ENCODE measurements at regions not wholly inside any gene's neighbourhood (a gene's known extent, or its start where the extent isn't known, plus 50 kb on each side); places are given as distances from the start of the nearest gene placed in this dataset.

- TF ChIP-seq ZNF8 (CRISPR knock-in tag; IDR thresholded peaks at IDR 0.05) (no peak), ZNF70 (CRISPR knock-in tag; IDR thresholded peaks at IDR 0.05) (no peak), CSDC2 (CRISPR knock-in tag; IDR thresholded peaks at IDR 0.05) (no peak), SNAI2 (CRISPR knock-in tag; IDR thresholded peaks at IDR 0.05) (no peak), GLIS3 (CRISPR knock-in tag; IDR thresholded peaks at IDR 0.05) (no peak), ARNTL (CRISPR knock-in tag; IDR thresholded peaks at IDR 0.05; ENCODE audit: borderline replicate concordance, low read depth) (no peak), ESRRG (CRISPR knock-in tag; IDR thresholded peaks at IDR 0.05) (no peak), ZFP30 (CRISPR knock-in tag; IDR thresholded peaks at IDR 0.05) (no peak), PATZ1 (CRISPR knock-in tag; IDR thresholded peaks at IDR 0.05; ENCODE audit: borderline replicate concordance) (no peak), OSR1 (CRISPR knock-in tag; IDR thresholded peaks at IDR 0.05) (no peak), TSHZ2 (CRISPR knock-in tag; IDR thresholded peaks at IDR 0.05) (no peak), POU6F1 (CRISPR knock-in tag; IDR thresholded peaks at IDR 0.05; ENCODE audit: borderline replicate concordance, low read depth) (no peak), ISL1 (CRISPR knock-in tag; IDR thresholded peaks at IDR 0.05) (no peak)
Observed at GRCh38 chr11:29480981-29481380, 535.8 kb downstream of the KCNA4 start.
